ENCODE measurements at regions not wholly inside any gene's neighbourhood (a gene's known extent, or its start where the extent isn't known, plus 50 kb on each side); places are given as distances from the start of the nearest gene placed in this dataset.
"Not testable (repeated sequence)": the region's sequence is repeated elsewhere in the genome, so short reads cannot be mapped to it uniquely, and the experiment has no call there.

GRCh38 chr2:62603154-62603712, 97.2 kb upstream of the TMEM17 start:
- no peak overlapping the region for H3K4me3 Mint-ChIP-seq
- peaks cover 12% of the 10 kb centered on the region for H3K4me1 Mint-ChIP-seq (ENCODE audit: low read depth)
- no peaks in the 10 kb centered on the region; the same call in 1 of the 2 replicates for H3K27me3 Mint-ChIP-seq (ENCODE audit: insufficient read depth)
- TF ChIP-seq CTCF (IDR thresholded peaks at IDR 0.05), result no peak
- no peak for DNase-seq
- peaks cover 8% of the 10 kb centered on the region; the same call in 1 of the 2 replicates for H3K9me3 Mint-ChIP-seq
- H3K36me3 Mint-ChIP-seq (ENCODE audit: low read depth), result peaks cover 8% of the 10 kb centered on the region; the same call in 1 of the 2 replicates
- H3K27ac Mint-ChIP-seq, result no peak overlapping the region

DNA sequence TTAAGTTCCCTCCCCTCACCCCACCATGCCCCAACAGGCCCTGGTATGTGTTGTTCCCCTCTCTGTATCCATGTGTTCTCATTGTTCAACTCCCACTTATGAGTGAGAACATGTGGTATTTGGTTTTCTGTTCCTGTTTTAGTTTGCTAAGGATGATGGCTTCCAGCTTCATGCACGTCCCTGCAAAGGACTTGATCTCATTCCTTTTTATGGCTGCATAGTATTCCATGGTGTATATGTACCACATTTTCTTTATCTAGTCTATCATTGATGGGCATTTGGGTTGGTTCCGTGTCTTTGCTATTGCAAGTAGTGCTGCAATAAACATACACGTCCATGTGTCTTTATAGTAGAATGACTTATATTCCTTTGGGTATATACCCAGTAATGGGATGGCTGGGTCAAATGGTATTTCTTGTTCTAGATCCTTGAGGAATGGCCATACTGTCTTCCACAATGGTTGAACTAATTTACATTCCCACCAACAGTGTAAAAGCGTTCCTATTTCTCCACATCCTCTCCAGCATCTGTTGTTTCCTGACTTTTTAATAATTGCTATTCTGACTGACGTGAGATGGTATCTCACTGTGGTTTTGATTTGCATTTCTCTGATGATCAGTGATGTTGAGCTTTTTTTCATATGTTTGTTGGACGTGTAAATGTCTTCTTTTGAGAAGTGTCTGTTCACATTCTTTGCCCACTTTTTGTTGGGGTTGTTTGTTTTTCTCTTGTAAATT, 93.8 kb upstream of the TMEM17 start:
- DNase-seq; H3K27ac Mint-ChIP-seq; H3K9me3 Mint-ChIP-seq; H3K4me3 Mint-ChIP-seq; H3K36me3 Mint-ChIP-seq (ENCODE audit: low read depth); H3K27me3 Mint-ChIP-seq (ENCODE audit: insufficient read depth): not testable (repeated sequence)
- H3K4me1 Mint-ChIP-seq (ENCODE audit: low read depth), result peaks cover 42% of the 10 kb centered on the region

- H3K36me3 Mint-ChIP-seq (ENCODE audit: low read depth), result no peaks in the 10 kb centered on the region
- peak overlapping the region; percentile 73 for H3K27ac Mint-ChIP-seq
- peak overlapping the region; percentile 2 for H3K4me3 Mint-ChIP-seq
- H3K9me3 Mint-ChIP-seq, result no peaks in the 10 kb centered on the region
- DNase-seq, result peak; percentile 32
- H3K4me1 Mint-ChIP-seq (ENCODE audit: low read depth), result peaks cover 34% of the 10 kb centered on the region
- no peak for TF ChIP-seq CTCF (IDR thresholded peaks at IDR 0.05)
- no peaks in the 10 kb centered on the region; the same call in 1 of the 2 replicates for H3K27me3 Mint-ChIP-seq (ENCODE audit: insufficient read depth)
Observed at GRCh38 chr2:62597323-62597722, 91.3 kb upstream of the TMEM17 start.

DNA sequence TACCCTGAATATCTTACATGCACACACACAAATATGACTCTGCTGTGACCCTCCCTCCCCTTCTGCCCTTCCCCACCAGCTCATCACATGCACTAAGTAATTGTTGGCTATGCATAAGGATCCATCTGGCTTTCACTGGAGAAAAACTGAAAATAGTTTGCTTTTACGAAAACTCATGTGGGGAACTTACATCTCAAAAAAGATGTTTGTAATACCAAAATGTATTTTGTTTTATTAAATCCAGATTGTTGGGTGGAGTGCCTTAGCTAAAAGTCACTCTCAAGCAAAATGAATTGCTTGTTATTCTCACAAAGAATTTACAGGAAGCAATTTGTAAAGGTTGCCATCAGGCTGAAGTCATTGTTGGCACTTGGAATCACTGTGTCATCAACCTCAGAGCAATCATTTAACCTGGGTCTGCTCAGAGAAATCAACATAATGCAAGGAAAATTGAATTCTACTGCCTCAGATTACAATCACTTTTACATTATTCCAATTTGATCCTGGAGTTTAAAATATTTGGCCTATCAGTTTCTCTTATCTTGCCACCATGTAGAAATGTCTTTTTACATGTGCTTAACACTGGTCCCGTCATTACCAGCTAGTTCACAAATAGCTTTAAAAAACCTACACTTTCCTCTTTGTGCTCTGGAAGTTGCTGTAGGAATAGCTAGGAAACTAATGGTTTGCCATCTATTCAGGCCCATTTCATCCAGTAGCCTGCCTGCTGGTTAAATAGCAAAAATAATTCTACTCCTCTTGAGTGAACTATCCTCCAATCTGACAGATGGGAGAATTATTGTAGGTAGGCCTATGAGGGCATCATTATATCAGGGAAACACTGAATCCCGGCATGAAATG, 90.3 kb upstream of the TMEM17 start:
- H3K27ac Mint-ChIP-seq, result peak overlapping the region; percentile 73
- H3K27me3 Mint-ChIP-seq (ENCODE audit: insufficient read depth), result no peaks in the 10 kb centered on the region; the same call in 1 of the 2 replicates
- H3K4me3 Mint-ChIP-seq, result peak overlapping the region; percentile 2; the same call in 1 of the 2 replicates
- peaks cover 34% of the 10 kb centered on the region for H3K4me1 Mint-ChIP-seq (ENCODE audit: low read depth)
- DNase-seq, result peak; percentile 67
- H3K36me3 Mint-ChIP-seq (ENCODE audit: low read depth), result no peaks in the 10 kb centered on the region
- no peak for TF ChIP-seq CTCF (IDR thresholded peaks at IDR 0.05)
- no peaks in the 10 kb centered on the region for H3K9me3 Mint-ChIP-seq

DNA sequence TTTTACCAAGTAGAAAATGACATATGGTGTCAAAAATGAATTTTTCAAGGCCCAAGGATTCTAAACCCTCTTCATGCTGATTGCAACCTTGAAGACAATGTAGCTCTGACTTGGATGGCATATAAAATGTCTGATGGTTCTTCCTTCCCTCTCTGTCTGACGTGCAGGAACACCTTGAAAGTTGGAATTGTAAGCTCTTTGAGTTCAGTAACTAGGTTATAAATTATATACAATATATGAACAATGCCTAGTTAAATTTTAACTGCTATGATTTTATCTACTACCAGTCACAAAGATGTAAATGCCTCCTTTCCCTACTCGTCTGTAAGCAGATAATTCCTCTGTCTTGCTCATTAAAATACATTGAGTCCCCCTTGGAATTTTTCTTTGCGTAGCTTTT, 89.5 kb upstream of the TMEM17 start:
- no peaks in the 10 kb centered on the region for H3K36me3 Mint-ChIP-seq (ENCODE audit: low read depth)
- no peak for DNase-seq
- H3K27me3 Mint-ChIP-seq (ENCODE audit: insufficient read depth), result no peaks in the 10 kb centered on the region; the same call in 1 of the 2 replicates
- peak overlapping the region; percentile 2; the same call in 1 of the 2 replicates for H3K4me3 Mint-ChIP-seq
- H3K27ac Mint-ChIP-seq, result peak overlapping the region; percentile 73
- peaks cover 36% of the 10 kb centered on the region for H3K4me1 Mint-ChIP-seq (ENCODE audit: low read depth)
- H3K9me3 Mint-ChIP-seq, result no peaks in the 10 kb centered on the region
- TF ChIP-seq CTCF (IDR thresholded peaks at IDR 0.05), result no peak

Data from HFFc6 (cell line).